ENCODE measurements at regions not wholly inside any gene's neighbourhood (a gene's known extent, or its start where the extent isn't known, plus 50 kb on each side); places are given as distances from the start of the nearest gene placed in this dataset.

DNA sequence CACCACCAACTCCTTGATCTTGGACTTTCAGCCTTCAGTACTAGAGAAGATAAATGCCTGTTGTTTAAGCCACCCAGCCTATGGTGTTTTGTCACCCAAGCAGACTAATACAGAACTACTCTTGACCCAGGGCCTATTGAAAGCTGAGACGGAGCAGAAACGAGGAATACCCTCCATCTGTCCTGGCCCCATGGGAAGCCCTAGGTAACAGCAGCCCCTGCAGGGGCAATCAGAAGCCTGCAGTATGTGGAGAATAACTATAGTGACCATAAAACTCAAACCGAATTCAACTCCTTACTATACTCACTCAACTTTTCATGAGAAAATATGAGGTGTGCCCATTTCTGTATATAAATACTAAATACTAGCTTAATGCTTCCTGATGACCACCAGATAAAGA lies 307.4 kb downstream of the NUAK1 start:
- DNase-seq (ENCODE audit: low spot score) (no peak), ATAC-seq (no peak)

- DNase-seq (ENCODE audit: low spot score) = no peak
- ATAC-seq = no peak
Observed at GRCh38 chr12:105832021-105832420, 306.7 kb downstream of the NUAK1 start.

DNA sequence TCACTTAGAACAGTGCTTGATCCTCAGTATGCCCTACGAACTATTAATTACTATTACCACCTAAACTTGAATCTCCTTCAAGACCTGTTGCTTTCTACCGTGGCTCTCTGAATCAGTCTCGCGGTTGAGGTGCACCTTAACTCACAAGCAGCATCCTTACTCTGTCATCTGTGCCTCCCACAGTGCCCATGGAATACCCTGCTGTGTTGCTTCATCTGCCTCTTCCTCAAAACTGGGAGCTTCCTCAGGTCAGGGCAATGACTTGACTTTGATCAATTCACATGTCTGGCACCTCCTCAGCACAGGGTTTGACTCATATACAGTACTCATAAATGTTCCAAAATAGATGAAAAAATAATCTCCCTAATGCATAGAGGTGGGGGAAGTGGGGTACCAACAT lies 305.9 kb downstream of the NUAK1 start:
- no peak for DNase-seq (ENCODE audit: low spot score)
- no peak for ATAC-seq

GRCh38 chr12:105834496-105834895 lies 304.3 kb downstream of the NUAK1 start:
- ATAC-seq (no peak), DNase-seq (ENCODE audit: low spot score) (no peak)

- ATAC-seq = no peak
- DNase-seq (ENCODE audit: low spot score) = no peak
Observed at GRCh38 chr12:105835580-105836241, 303.0 kb downstream of the NUAK1 start.

GRCh38 chr12:105836242-105836622 lies 302.5 kb downstream of the NUAK1 start:
- no peak for ATAC-seq
- DNase-seq (ENCODE audit: low spot score) = no peak

- no peak for ATAC-seq
- DNase-seq (ENCODE audit: low spot score) = no peak
Observed at GRCh38 chr12:105839629-105840127, 299.1 kb downstream of the NUAK1 start.

- DNase-seq (ENCODE audit: low spot score) (no peak), ATAC-seq (no peak)
Observed at GRCh38 chr12:105840384-105840783, 298.4 kb downstream of the NUAK1 start.

DNA sequence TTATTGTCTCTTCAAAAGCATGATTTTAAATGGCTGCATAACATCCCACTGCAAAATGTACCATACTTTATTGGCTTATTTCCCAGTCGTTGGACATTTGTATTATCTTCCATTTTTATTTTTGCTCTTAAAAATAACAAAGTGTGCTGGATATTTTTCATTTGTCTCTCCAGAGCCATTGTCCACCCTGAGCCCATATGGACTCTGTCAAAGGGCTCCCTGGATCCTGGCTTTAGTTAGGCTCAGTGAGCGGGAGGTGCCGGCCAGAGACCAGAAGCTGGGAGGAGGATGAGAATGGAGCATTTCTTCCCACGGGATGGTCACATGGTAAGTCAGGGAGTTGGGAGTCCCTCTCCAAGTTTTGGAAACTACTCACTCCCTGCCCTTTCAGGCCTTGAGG lies 296.9 kb downstream of the NUAK1 start:
- ATAC-seq (no peak), DNase-seq (ENCODE audit: low spot score) (no peak)

- no peak for ATAC-seq
- DNase-seq (ENCODE audit: low spot score) = no peak
Observed at GRCh38 chr12:105843561-105843960, 295.2 kb downstream of the NUAK1 start.

- ATAC-seq (no peak), DNase-seq (ENCODE audit: low spot score) (no peak)
Observed at GRCh38 chr12:105843986-105844760, 294.6 kb downstream of the NUAK1 start.

- DNase-seq (ENCODE audit: low spot score) (no peak), ATAC-seq (no peak)
Observed at GRCh38 chr12:105846331-105846730, 292.4 kb downstream of the NUAK1 start.

- ATAC-seq = no peak
Observed at GRCh38 chr12:105847068-105847467, 291.7 kb downstream of the NUAK1 start.

GRCh38 chr12:105848286-105848685 lies 290.5 kb downstream of the NUAK1 start:
- no peak for ATAC-seq

More at GRCh38 chr12:105847068-105847467, 291.7 kb downstream of the NUAK1 start:
- no peak for DNase-seq (ENCODE audit: low spot score)

DNA sequence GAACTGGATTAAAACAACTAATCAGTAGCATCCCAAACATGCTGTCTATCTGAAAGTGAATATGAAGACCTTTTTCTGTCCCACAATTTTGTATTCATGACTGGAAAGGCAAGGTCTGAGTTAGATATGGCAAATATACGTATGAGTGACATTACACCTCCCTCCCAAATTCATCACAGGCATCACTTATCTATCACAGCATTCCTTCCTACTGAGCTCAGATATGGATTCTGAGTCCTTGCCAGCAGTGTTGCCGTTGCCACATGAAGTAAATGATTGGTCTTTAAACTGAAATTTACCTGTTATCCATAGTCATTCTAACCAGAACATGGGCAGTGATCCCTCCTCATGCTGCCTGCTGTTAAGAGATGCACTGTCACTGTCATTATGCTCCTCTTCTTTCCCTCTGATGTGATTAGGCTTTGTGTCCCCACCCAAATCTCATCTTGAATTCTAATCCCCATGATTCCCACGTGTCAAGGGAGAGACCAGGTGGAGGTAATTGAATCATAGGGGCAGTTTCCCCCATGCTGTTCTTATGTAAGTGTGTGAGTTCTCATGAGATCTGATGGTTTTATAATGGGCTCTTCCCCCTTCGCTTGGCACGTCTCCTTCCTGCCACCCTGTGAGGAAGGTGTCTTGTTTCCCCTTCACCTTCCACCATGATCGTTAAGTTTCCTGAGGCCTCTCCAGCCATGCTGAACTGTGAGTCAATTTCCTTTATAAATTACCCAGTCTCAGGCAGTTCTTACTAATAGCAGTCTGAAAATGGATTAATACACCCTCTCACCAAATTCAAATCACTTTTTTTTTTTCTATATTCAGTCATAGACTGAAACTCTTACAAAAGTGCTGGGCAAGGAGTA lies 288.4 kb downstream of the NUAK1 start:
- DNase-seq (ENCODE audit: low spot score) = no peak
- ATAC-seq = no peak

More at GRCh38 chr12:105848286-105848685, 290.5 kb downstream of the NUAK1 start:
- DNase-seq (ENCODE audit: low spot score) = no peak

- ATAC-seq (no peak), DNase-seq (ENCODE audit: low spot score) (no peak)
Observed at GRCh38 chr12:105852496-105852895, 286.3 kb downstream of the NUAK1 start.

DNA sequence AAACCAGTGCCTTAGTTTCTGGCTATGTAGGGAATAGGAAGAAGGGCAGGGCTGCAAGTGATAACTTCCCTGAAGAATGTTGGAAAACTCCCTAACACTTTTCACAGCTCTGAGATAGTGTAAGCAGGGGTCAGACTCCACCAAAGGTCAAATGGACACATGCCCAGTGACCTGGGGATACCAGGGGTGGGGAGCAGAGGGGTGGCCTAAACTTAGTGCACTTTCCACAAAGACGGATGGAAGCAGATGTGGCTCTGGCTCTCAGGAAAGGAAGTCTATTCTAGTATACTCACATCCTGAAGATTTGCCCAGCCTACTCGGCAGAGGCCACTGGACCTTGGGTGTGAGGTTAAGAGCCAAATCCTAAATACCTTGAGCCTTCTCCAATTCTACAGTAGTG lies 285.8 kb downstream of the NUAK1 start:
- DNase-seq (ENCODE audit: low spot score) (no peak), ATAC-seq (peak; percentile 41)

DNA sequence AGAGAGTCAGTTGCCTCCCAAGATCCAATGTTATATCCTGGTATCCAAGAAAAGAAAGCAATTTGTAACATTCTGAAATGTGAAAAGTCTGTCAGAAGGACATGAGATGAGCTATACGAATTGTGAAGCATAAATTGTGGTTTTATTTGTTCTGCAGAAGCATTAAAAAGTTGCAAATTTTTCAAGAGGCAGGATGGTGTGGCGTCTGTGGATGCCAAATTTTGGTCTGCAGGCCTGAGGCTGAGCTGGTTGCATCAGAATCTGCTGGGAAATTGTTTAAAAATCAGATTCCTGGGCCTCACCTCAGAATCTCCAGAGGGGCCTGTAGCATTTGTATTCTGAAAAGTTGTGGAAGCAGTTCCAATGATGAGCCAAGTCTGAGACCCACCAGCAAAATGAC lies 284.7 kb downstream of the NUAK1 start:
- DNase-seq (ENCODE audit: low spot score) (no peak), ATAC-seq (no peak)

- DNase-seq (ENCODE audit: low spot score) (no peak), ATAC-seq (peak; percentile 77)
Observed at GRCh38 chr12:105855361-105856047, 283.2 kb downstream of the NUAK1 start.

GRCh38 chr12:105856048-105856405 lies 282.7 kb downstream of the NUAK1 start:
- DNase-seq (ENCODE audit: low spot score) = no peak
- ATAC-seq = no peak

All from left lobe of liver (tissue), 2 donors.